Breast epithelium (tissue), 4 donors: ENCODE measurements at regions not wholly inside any gene's neighbourhood (a gene's known extent, or its start where the extent isn't known, plus 50 kb on each side); places are given as distances from the start of the nearest gene placed in this dataset.

ENCODE experiments used
- DNase-seq, 2 donors: peaks; one replicate each; pipeline ENCODE4 v3.0.0-alpha.2; 2019; ENCODE audit warnings: low spot score in 2 of 2
- H3K27ac ChIP-seq, 2 donors: fragments of 200-600 bp; sonication (generic) in 1 of 2; one replicate each; pipeline ENCODE4 v1.5.1; 2016 to 2019; ENCODE audit warnings: mild to moderate bottlenecking in 1 of 2
- H3K27me3 ChIP-seq, 2 donors: fragments of 200-600 bp; sonication (generic) in 1 of 2; one replicate each; pipeline versions ENCODE4 v1.5.1 to v1.6.0; 2017 to 2019; ENCODE audit warnings: control low read depth in 1 of 2, mild to moderate bottlenecking in 1 of 2
- H3K36me3 ChIP-seq: fragments of 200-600 bp; one replicate; pipeline ENCODE4 v1.5.1; 2019
- H3K4me1 ChIP-seq, 2 donors: fragments of 200-600 bp; sonication (generic); one replicate each; pipeline ENCODE4 v1.5.1; 2016 to 2019; ENCODE audit warnings: control low read depth in 1 of 2
- H3K4me3 ChIP-seq, 3 donors: fragments of 200-600 bp; sonication (generic); 1 replicate in 2 of 3; 2 replicates in 1 of 3; pipeline ENCODE4 v1.5.1; 2016 to 2019; ENCODE audit warnings: mild to moderate bottlenecking in 3 of 3, moderate library complexity in 2 of 3
- H3K9me3 ChIP-seq, 2 donors: fragments of 200-600 bp; sonication (generic) in 1 of 2; one replicate each; pipeline ENCODE4 v1.5.1; 2016 to 2019; ENCODE audit warnings: control low read depth in 1 of 2
- CTCF ChIP-seq, 3 donors: fragments of 450-650 bp; IDR thresholded peaks; one replicate each; pipeline ENCODE4 v1.5.1; 2016 to 2017; ENCODE audit warnings: antibody characterized with exemption in 3 of 3, mild to moderate bottlenecking in 3 of 3, moderate library complexity in 3 of 3
- POLR2A ChIP-seq: fragments of 450-650 bp; IDR thresholded peaks from one replicate; pipeline ENCODE4 v1.6.1; 2016; ENCODE audit warnings: antibody characterized with exemption, mild to moderate bottlenecking, moderate library complexity
- POLR2AphosphoS5 ChIP-seq, 3 donors: sonication (generic); formaldehyde crosslinking; IDR thresholded peaks; one replicate each; pipeline ENCODE4 v1.6.1; 2017; ENCODE audit warnings: antibody characterized with exemption in 3 of 3
- intact Hi-C: fragments of 100-400 bp; cut with DNase I; formaldehyde crosslinking; loops from one replicate; pipeline ENCODE4 v1.15.1; 2023; ENCODE audit warnings: low total_unique reads

- Histone ChIP-seq H3K36me3 (no peaks in the 10 kb centered on the region), H3K9me3 (peaks cover 5 to 14% of the 10 kb centered on the region in 2 donors), H3K27me3 (peaks cover 0 to 33% of the 10 kb centered on the region in 2 donors), H3K4me3 (no peak overlapping the region), H3K27ac (no peak overlapping the region), H3K4me1 (no peaks in the 10 kb centered on the region)
- no peak for TF ChIP-seq POLR2AphosphoS5 (IDR thresholded peaks at IDR 0.05)
- TF ChIP-seq CTCF (IDR thresholded peaks at IDR 0.05) = no peak
- TF ChIP-seq POLR2A = no peak
- intact Hi-C loops = no loop called here
- DNase-seq = no peak
Observed at GRCh38 chrX:40346379-40346778, 234.4 kb upstream of the ATP6AP2 start.

GRCh38 chrX:40343319-40343718 lies 237.5 kb upstream of the ATP6AP2 start:
- intact Hi-C loops = no loop called here
- H3K27ac ChIP-seq = no peak overlapping the region
- H3K9me3 ChIP-seq = peaks cover 5 to 11% of the 10 kb centered on the region in 2 donors
- peaks cover 0 to 35% of the 10 kb centered on the region in 2 donors for H3K27me3 ChIP-seq
- TF ChIP-seq POLR2AphosphoS5 (IDR thresholded peaks at IDR 0.05) (no peak), POLR2A (no peak), CTCF (IDR thresholded peaks at IDR 0.05) (no peak)
- no peak overlapping the region for H3K4me3 ChIP-seq
- no peaks in the 10 kb centered on the region for H3K4me1 ChIP-seq
- H3K36me3 ChIP-seq = no peaks in the 10 kb centered on the region
- DNase-seq = no peak

- no peaks in the 10 kb centered on the region for H3K36me3 ChIP-seq
- H3K4me1 ChIP-seq = no peaks in the 10 kb centered on the region
- DNase-seq = no peak
- H3K4me3 ChIP-seq = no peak overlapping the region
- TF ChIP-seq CTCF (IDR thresholded peaks at IDR 0.05) (no peak), POLR2A (no peak), POLR2AphosphoS5 (IDR thresholded peaks at IDR 0.05) (no peak)
- peaks cover 0 to 5% of the 10 kb centered on the region in 2 donors for H3K9me3 ChIP-seq
- intact Hi-C loops = no loop called here
- no peak overlapping the region for H3K27ac ChIP-seq
- H3K27me3 ChIP-seq = peaks cover 0 to 30% of the 10 kb centered on the region in 2 donors
Observed at GRCh38 chrX:40340116-40340515, 240.7 kb upstream of the ATP6AP2 start.

GRCh38 chrX:40333344-40333743 lies 235.6 kb upstream of the BCOR start:
- Histone ChIP-seq H3K4me1 (no peaks in the 10 kb centered on the region), H3K27me3 (peaks cover 0 to 20% of the 10 kb centered on the region in 2 donors), H3K27ac (no peak overlapping the region), H3K9me3 (peaks cover 3 to 7% of the 10 kb centered on the region in 2 donors), H3K36me3 (no peaks in the 10 kb centered on the region), H3K4me3 (no peak overlapping the region)
- DNase-seq = no peak
- TF ChIP-seq CTCF (IDR thresholded peaks at IDR 0.05) (no peak), POLR2AphosphoS5 (IDR thresholded peaks at IDR 0.05) (no peak)
- intact Hi-C loops = no loop called here

GRCh38 chrX:40331762-40332161 lies 234.0 kb upstream of the BCOR start:
- no peaks in the 10 kb centered on the region for H3K4me1 ChIP-seq
- peaks cover 3 to 7% of the 10 kb centered on the region in 2 donors for H3K9me3 ChIP-seq
- TF ChIP-seq CTCF (IDR thresholded peaks at IDR 0.05) (no peak), POLR2AphosphoS5 (IDR thresholded peaks at IDR 0.05) (no peak), POLR2A (no peak)
- no peak overlapping the region for H3K4me3 ChIP-seq
- H3K36me3 ChIP-seq = no peaks in the 10 kb centered on the region
- intact Hi-C loops = no loop called here
- no peak for DNase-seq
- no peak overlapping the region for H3K27ac ChIP-seq
- peaks cover 0 to 34% of the 10 kb centered on the region in 2 donors for H3K27me3 ChIP-seq
